ENCODE measurements at regions not wholly inside any gene's neighbourhood (a gene's known extent, or its start where the extent isn't known, plus 50 kb on each side); places are given as distances from the start of the nearest gene placed in this dataset.

DNA sequence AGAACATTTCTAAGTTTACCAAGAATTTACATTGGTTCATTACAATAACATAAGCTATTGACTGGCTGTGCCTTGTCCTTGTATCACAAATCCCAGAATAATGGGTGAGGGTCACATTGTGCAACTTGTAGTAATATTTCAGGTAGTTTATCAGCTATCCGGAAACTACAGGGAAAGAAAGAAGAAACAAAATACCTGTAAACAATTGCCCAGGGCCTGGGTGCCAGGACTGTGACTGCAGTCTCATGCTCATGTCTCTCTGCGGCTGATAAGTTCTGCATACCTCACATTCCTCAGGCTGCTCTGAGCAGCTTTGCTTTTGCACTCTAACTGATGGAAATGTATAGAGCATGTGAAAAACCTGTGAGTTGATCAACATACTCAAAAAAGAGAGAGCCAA is 131.8 kb upstream of the TRIM24 start:
- TF ChIP-seq MXI1 (conservative IDR thresholded peaks at IDR 0.05; ENCODE audit: poor library complexity, severe bottlenecking): no peak
- no peak for TF ChIP-seq SMC3 (conservative IDR thresholded peaks at IDR 0.05; ENCODE audit: poor library complexity)
- TF ChIP-seq, protein P1, sequence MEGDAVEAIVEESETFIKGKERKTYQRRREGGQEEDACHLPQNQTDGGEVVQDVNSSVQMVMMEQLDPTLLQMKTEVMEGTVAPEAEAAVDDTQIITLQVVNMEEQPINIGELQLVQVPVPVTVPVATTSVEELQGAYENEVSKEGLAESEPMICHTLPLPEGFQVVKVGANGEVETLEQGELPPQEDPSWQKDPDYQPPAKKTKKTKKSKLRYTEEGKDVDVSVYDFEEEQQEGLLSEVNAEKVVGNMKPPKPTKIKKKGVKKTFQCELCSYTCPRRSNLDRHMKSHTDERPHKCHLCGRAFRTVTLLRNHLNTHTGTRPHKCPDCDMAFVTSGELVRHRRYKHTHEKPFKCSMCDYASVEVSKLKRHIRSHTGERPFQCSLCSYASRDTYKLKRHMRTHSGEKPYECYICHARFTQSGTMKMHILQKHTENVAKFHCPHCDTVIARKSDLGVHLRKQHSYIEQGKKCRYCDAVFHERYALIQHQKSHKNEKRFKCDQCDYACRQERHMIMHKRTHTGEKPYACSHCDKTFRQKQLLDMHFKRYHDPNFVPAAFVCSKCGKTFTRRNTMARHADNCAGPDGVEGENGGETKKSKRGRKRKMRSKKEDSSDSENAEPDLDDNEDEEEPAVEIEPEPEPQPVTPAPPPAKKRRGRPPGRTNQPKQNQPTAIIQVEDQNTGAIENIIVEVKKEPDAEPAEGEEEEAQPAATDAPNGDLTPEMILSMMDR (IDR thresholded peaks at IDR 0.05; ENCODE audit: poor library complexity, severe bottlenecking): no peak

Measured in neural cell (in vitro differentiated cells).